ENCODE measurements at regions not wholly inside any gene's neighbourhood (a gene's known extent, or its start where the extent isn't known, plus 50 kb on each side); places are given as distances from the start of the nearest gene placed in this dataset.

- no peak for DNase-seq (ENCODE audit: low read depth)
- H3K4me3 ChIP-seq (replicated peaks; ENCODE audit: low read depth, low read length) = no peak overlapping the region
- no peak for TF ChIP-seq CTCF (IDR thresholded peaks at IDR 0.05; ENCODE audit: low read length, missing control alignments)
Measured at GRCh38 chrX:87236830-87237440, 280.7 kb upstream of the KLHL4 start.

GRCh38 chrX:87265518-87265917 is 252.1 kb upstream of the KLHL4 start:
- no peak for TF ChIP-seq CTCF (IDR thresholded peaks at IDR 0.05; ENCODE audit: low read length, missing control alignments)

GRCh38 chrX:87272491-87272890 is 245.1 kb upstream of the KLHL4 start:
- no peak for TF ChIP-seq CTCF (IDR thresholded peaks at IDR 0.05; ENCODE audit: low read length, missing control alignments)
- H3K4me3 ChIP-seq (replicated peaks; ENCODE audit: low read depth, low read length) = no peak overlapping the region
- DNase-seq (ENCODE audit: low read depth) = no peak

More at GRCh38 chrX:87265518-87265917, 252.1 kb upstream of the KLHL4 start:
- H3K4me3 ChIP-seq (replicated peaks; ENCODE audit: low read depth, low read length) = no peak overlapping the region
- no peak for DNase-seq (ENCODE audit: low read depth)

- peak; percentile 30 for DNase-seq (ENCODE audit: low read depth)
- TF ChIP-seq CTCF (IDR thresholded peaks at IDR 0.05; ENCODE audit: low read length, missing control alignments) = peak; percentile 42
- no peak overlapping the region for H3K4me3 ChIP-seq (replicated peaks; ENCODE audit: low read depth, low read length)
Measured at GRCh38 chrX:87299563-87300160, 217.9 kb upstream of the KLHL4 start.

GRCh38 chrX:87310780-87311179 is 206.8 kb upstream of the KLHL4 start:
- no peak for TF ChIP-seq CTCF (IDR thresholded peaks at IDR 0.05; ENCODE audit: low read length, missing control alignments)
- H3K4me3 ChIP-seq (replicated peaks; ENCODE audit: low read depth, low read length) = no peak overlapping the region
- no peak for DNase-seq (ENCODE audit: low read depth)

GRCh38 chrX:87327267-87327666 is 190.3 kb upstream of the KLHL4 start:
- no peak for TF ChIP-seq CTCF (IDR thresholded peaks at IDR 0.05; ENCODE audit: low read length, missing control alignments)
- no peak for DNase-seq (ENCODE audit: low read depth)
- no peak overlapping the region for H3K4me3 ChIP-seq (replicated peaks; ENCODE audit: low read depth, low read length)

GRCh38 chrX:87337267-87337666 is 180.3 kb upstream of the KLHL4 start:
- DNase-seq (ENCODE audit: low read depth) = peak; percentile 3
- H3K4me3 ChIP-seq (replicated peaks; ENCODE audit: low read depth, low read length) = no peak overlapping the region
- TF ChIP-seq CTCF (IDR thresholded peaks at IDR 0.05; ENCODE audit: low read length, missing control alignments) = peak; percentile 20
